IPS-20b (cell line): ENCODE measurements at regions not wholly inside any gene's neighbourhood (a gene's known extent, or its start where the extent isn't known, plus 50 kb on each side); places are given as distances from the start of the nearest gene placed in this dataset.

Source experiments
- H3K27ac ChIP-seq: one replicate; pipeline ENCODE4 v1.5.1; 2013; ENCODE audit warnings: low read length
- H3K27me3 ChIP-seq: 2 replicates; pipeline ENCODE4 v1.6.1; 2013; ENCODE audit warnings: mild to moderate bottlenecking, low read length, inconsistent platforms; ENCODE audit not compliant: insufficient read depth
- H3K36me3 ChIP-seq: 2 replicates; pipeline ENCODE4 v1.6.1; 2013; ENCODE audit warnings: low read depth, mild to moderate bottlenecking, inconsistent platforms, low read length, moderate library complexity; ENCODE audit not compliant: insufficient read depth
- H3K4me1 ChIP-seq: 2 replicates; pipeline ENCODE4 v1.6.1; 2013; ENCODE audit warnings: mild to moderate bottlenecking, control low read depth, inconsistent platforms, low read length, moderate library complexity; ENCODE audit not compliant: insufficient read depth
- H3K4me3 ChIP-seq: 2 replicates; pipeline ENCODE4 v1.5.1; 2013; ENCODE audit warnings: mild to moderate bottlenecking, low read length, inconsistent platforms
- H3K9ac ChIP-seq: 2 replicates; pipeline ENCODE4 v1.6.1; 2013; ENCODE audit warnings: low read depth, mild to moderate bottlenecking, inconsistent platforms, low read length, moderate library complexity
- H3K9me3 ChIP-seq: 2 replicates; pipeline ENCODE4 v1.6.1; 2013; ENCODE audit warnings: mild to moderate bottlenecking, low read depth, low read length, inconsistent platforms; ENCODE audit not compliant: insufficient read depth

- Histone ChIP-seq H3K27me3 (no peaks in the 10 kb centered on the region), H3K4me3 (no peak overlapping the region), H3K9ac (no peak overlapping the region), H3K36me3 (no peaks in the 10 kb centered on the region), H3K4me1 (no peaks in the 10 kb centered on the region), H3K9me3 (no peaks in the 10 kb centered on the region), H3K27ac (no peak overlapping the region)
Measured at GRCh38 chr12:13576935-13577500, 380.5 kb downstream of the EMP1 start.

- H3K27me3 ChIP-seq: no peaks in the 10 kb centered on the region
- no peaks in the 10 kb centered on the region for H3K36me3 ChIP-seq
- no peaks in the 10 kb centered on the region for H3K4me1 ChIP-seq
- no peak overlapping the region for H3K4me3 ChIP-seq
- no peak overlapping the region for H3K9ac ChIP-seq
- no peak overlapping the region for H3K27ac ChIP-seq
- H3K9me3 ChIP-seq: no peaks in the 10 kb centered on the region
Measured at GRCh38 chr12:13573698-13574321, 377.3 kb downstream of the EMP1 start.

GRCh38 chr12:13571035-13571434, 374.5 kb downstream of the EMP1 start:
- Histone ChIP-seq H3K4me1 (no peaks in the 10 kb centered on the region), H3K9ac (no peak overlapping the region), H3K9me3 (no peaks in the 10 kb centered on the region), H3K36me3 (no peaks in the 10 kb centered on the region), H3K27ac (no peak overlapping the region), H3K27me3 (no peaks in the 10 kb centered on the region), H3K4me3 (no peak overlapping the region)

DNA sequence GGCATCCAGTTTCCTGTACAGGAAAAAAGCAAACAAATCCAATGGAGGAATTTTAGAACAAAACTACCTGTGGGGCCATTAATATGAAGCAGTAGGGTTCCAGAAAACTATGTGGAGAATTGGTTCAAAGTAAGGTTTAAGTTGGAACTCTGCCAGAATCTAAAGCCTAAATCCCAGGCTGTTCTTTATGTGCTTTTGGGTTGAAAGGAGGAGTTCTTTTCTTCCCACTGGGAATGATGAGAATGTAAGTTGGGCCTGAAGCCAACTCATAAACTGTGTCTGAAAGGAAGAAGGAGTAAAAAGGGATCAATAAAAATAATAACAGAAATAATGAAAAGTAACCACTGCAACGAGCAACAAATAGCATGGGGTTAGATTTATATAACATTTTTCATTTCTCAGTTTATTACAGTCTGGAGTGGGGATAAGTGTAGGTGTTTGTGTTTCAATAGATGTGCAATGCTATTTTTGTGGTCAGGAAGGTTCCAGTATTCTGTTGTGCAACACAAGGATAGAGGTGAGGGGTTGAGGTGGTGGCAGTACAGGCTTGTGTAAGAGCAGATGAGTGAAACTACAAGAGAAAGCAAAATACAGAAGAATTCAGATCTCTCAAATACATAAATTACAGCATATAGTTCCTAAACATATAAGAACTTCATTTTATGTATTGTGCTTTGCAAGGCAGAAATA, 373.6 kb downstream of the EMP1 start:
- no peaks in the 10 kb centered on the region for H3K36me3 ChIP-seq
- H3K9ac ChIP-seq: no peak overlapping the region
- no peak overlapping the region for H3K4me3 ChIP-seq
- H3K9me3 ChIP-seq: no peaks in the 10 kb centered on the region
- no peaks in the 10 kb centered on the region for H3K27me3 ChIP-seq
- no peak overlapping the region for H3K27ac ChIP-seq
- H3K4me1 ChIP-seq: no peaks in the 10 kb centered on the region

DNA sequence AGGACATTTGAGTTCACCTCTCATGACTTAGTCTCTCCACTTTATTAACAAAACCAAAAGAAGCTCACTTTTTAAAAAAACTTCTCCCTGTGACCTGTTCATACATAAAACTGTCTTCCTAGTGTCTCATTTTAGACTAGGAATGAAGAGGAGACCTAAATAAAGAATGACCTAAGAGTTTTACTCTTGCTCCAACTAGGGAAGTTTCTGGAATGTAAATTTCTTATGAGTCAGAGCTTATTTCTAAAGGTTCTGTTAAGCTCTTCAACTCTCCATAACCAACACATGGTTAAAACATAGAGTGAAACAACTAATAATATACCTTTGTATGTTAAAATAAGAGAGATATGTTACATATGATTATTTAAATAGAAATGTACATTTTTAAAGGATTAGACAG, 369.8 kb downstream of the EMP1 start:
- Histone ChIP-seq H3K27me3 (no peaks in the 10 kb centered on the region), H3K27ac (no peak overlapping the region), H3K36me3 (no peaks in the 10 kb centered on the region), H3K4me3 (no peak overlapping the region), H3K4me1 (no peaks in the 10 kb centered on the region), H3K9me3 (no peaks in the 10 kb centered on the region), H3K9ac (no peak overlapping the region)

- H3K9me3 ChIP-seq: no peaks in the 10 kb centered on the region
Measured at GRCh38 chr12:13564266-13564810, 367.8 kb downstream of the EMP1 start.

GRCh38 chr12:13563743-13564125, 367.2 kb downstream of the EMP1 start:
- Histone ChIP-seq H3K9me3 (no peaks in the 10 kb centered on the region), H3K9ac (no peak overlapping the region), H3K27me3 (no peaks in the 10 kb centered on the region), H3K36me3 (no peaks in the 10 kb centered on the region), H3K4me1 (no peaks in the 10 kb centered on the region), H3K4me3 (no peak overlapping the region), H3K27ac (no peak overlapping the region)

More at GRCh38 chr12:13564266-13564810, 367.8 kb downstream of the EMP1 start:
- H3K9ac ChIP-seq: no peak overlapping the region
- no peaks in the 10 kb centered on the region for H3K27me3 ChIP-seq
- H3K36me3 ChIP-seq: no peaks in the 10 kb centered on the region
- no peaks in the 10 kb centered on the region for H3K4me1 ChIP-seq
- no peak overlapping the region for H3K4me3 ChIP-seq
- H3K27ac ChIP-seq: no peak overlapping the region

GRCh38 chr12:13562915-13563742, 366.6 kb downstream of the EMP1 start:
- Histone ChIP-seq H3K4me1 (no peaks in the 10 kb centered on the region), H3K9me3 (no peaks in the 10 kb centered on the region), H3K27ac (no peak overlapping the region), H3K27me3 (no peaks in the 10 kb centered on the region), H3K36me3 (no peaks in the 10 kb centered on the region), H3K4me3 (no peak overlapping the region), H3K9ac (no peak overlapping the region)

DNA sequence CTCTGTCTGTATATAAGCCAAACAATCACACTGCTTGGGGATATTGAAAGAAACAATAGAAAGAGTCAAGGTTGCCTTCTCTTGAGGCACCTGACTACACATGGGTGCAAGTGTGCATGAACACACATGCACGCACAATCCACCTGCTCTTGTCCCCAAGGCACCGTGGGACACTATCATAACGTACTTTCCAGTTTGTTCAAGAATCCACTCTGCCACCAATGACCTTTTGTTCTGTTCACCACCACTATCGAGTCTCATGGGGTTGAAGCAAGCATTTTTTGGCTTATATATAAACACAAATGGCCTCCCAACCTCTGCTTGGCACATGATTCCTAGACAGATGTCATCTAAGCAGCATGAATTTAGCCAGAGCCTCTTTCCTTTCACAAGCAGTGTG, 365.4 kb downstream of the EMP1 start:
- no peaks in the 10 kb centered on the region for H3K4me1 ChIP-seq
- no peak overlapping the region for H3K9ac ChIP-seq
- H3K9me3 ChIP-seq: no peaks in the 10 kb centered on the region
- no peak overlapping the region for H3K4me3 ChIP-seq
- no peaks in the 10 kb centered on the region for H3K36me3 ChIP-seq
- no peak overlapping the region for H3K27ac ChIP-seq
- H3K27me3 ChIP-seq: no peaks in the 10 kb centered on the region

DNA sequence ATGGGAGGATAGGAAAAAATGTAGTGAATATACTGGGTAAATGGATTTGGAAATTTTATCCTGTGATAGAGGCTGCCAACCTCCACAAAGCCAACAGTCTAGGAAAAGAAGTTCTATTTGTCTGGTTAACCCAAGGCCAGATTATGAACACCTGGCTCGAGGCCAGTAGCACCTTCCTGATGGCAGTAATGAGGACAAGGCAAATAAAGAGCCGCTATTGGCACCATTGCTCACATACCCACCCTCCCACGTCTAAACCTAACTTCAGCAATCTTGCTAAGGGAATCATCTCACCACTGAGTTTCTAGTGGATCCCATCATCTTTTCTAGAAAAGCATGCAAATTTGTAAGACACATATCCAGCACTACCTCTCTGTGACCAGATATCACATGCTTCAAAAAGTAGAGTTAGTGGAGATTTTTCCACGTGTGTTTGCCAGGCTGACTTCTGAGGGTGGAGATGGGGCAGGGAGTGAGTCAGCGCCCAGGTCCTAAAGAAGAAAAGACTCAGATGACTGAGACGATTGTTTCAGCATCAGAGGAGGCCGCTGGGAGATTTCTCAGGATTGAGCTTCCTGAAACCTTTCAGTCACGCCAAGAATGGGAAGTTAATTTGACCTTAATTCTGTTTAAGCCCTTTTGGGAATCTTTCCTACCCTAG, 362.9 kb downstream of the EMP1 start:
- Histone ChIP-seq H3K9me3 (no peaks in the 10 kb centered on the region), H3K9ac (no peak overlapping the region), H3K4me1 (no peaks in the 10 kb centered on the region), H3K4me3 (no peak overlapping the region), H3K27ac (no peak overlapping the region), H3K36me3 (no peaks in the 10 kb centered on the region), H3K27me3 (no peaks in the 10 kb centered on the region)

DNA sequence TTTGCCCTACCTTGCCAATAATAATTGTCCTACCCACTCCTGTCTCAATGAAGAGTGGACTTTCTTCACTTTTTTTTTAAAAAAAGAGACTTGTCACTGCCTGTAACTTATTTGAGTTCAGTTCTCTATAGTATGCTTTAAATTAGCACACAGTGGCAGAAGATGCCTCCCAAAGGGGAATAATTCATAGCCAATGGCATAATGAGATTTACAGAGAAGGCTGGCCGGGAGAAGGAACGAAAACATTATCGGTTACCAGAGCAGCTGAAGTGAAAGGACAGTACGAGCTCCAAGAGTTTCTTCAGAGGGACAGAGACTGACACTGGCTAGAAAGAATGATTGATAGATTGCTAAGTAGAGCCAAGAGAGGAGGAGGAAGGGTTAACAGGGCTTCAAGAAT, 356.3 kb downstream of the EMP1 start:
- Histone ChIP-seq H3K4me1 (no peaks in the 10 kb centered on the region), H3K27me3 (no peaks in the 10 kb centered on the region; the same call in 1 of the 2 replicates), H3K36me3 (no peaks in the 10 kb centered on the region), H3K27ac (no peak overlapping the region), H3K4me3 (no peak overlapping the region), H3K9ac (no peak overlapping the region), H3K9me3 (no peaks in the 10 kb centered on the region)
